Glutamatergic neuron (in vitro differentiated cells): ENCODE measurements at regions not wholly inside any gene's neighbourhood (a gene's known extent, or its start where the extent isn't known, plus 50 kb on each side); places are given as distances from the start of the nearest gene placed in this dataset.

ENCODE experiments used
- DNase-seq: peaks from one replicate; pipeline ENCODE4 v3.0.0; 2022
- H3K27ac Mint-ChIP-seq: one replicate; pipeline ENCODE4 v1.8.0; 2020; ENCODE audit warnings: mild to moderate bottlenecking, mixed read lengths, inconsistent platforms; ENCODE audit not compliant: unreplicated experiment
- H3K27me3 Mint-ChIP-seq: one replicate; pipeline ENCODE4 v1.8.0; 2020; ENCODE audit warnings: mild to moderate bottlenecking, moderate library complexity, mixed read lengths, inconsistent platforms; ENCODE audit not compliant: unreplicated experiment
- H3K36me3 Mint-ChIP-seq: one replicate; pipeline ENCODE4 v1.8.0; 2020; ENCODE audit warnings: mild to moderate bottlenecking, mixed read lengths, inconsistent platforms; ENCODE audit not compliant: unreplicated experiment
- H3K4me1 Mint-ChIP-seq: one replicate; pipeline ENCODE4 v1.8.0; 2020; ENCODE audit warnings: mild to moderate bottlenecking, low read depth, mixed read lengths, inconsistent platforms; ENCODE audit not compliant: unreplicated experiment
- H3K4me3 Mint-ChIP-seq: one replicate; pipeline ENCODE4 v1.8.0; 2020; ENCODE audit warnings: mild to moderate bottlenecking, mixed read lengths, inconsistent platforms; ENCODE audit not compliant: unreplicated experiment
- H3K9me3 Mint-ChIP-seq: one replicate; pipeline ENCODE4 v1.8.0; 2020; ENCODE audit warnings: mild to moderate bottlenecking, moderate library complexity, mixed read lengths, inconsistent platforms; ENCODE audit not compliant: unreplicated experiment
- TF ChIP-seq, protein P1 (sequence below): fragments of 200-600 bp; sonication (generic); IDR thresholded peaks from one replicate; pipeline ENCODE4 v1.5.0; 2021; ENCODE audit not compliant: partially characterized antibody, unreplicated experiment

DNA sequence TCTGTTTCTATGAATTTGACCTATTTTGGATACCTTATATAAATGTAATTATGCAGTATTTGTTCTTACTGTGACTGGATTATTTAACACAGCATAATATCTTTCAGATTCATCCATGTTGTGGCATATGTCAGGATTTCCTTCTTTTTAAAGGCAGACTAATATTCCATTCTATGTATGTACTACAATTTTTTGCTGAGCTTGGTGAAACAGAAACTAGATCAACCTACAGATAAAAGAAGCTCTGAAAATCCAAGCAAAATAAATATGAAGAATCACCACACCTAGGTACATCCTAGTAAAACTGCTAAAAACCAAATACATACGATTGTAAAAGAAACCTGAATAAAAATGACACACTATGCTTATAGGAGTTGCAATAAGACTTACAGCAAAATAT lies 300.5 kb downstream of the HTR7 start:
- no peaks in the 10 kb centered on the region for H3K4me1 Mint-ChIP-seq
- no peak overlapping the region for H3K27ac Mint-ChIP-seq
- TF ChIP-seq, protein P1, sequence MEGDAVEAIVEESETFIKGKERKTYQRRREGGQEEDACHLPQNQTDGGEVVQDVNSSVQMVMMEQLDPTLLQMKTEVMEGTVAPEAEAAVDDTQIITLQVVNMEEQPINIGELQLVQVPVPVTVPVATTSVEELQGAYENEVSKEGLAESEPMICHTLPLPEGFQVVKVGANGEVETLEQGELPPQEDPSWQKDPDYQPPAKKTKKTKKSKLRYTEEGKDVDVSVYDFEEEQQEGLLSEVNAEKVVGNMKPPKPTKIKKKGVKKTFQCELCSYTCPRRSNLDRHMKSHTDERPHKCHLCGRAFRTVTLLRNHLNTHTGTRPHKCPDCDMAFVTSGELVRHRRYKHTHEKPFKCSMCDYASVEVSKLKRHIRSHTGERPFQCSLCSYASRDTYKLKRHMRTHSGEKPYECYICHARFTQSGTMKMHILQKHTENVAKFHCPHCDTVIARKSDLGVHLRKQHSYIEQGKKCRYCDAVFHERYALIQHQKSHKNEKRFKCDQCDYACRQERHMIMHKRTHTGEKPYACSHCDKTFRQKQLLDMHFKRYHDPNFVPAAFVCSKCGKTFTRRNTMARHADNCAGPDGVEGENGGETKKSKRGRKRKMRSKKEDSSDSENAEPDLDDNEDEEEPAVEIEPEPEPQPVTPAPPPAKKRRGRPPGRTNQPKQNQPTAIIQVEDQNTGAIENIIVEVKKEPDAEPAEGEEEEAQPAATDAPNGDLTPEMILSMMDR = no peak
- H3K36me3 Mint-ChIP-seq = no peaks in the 10 kb centered on the region
- no peak overlapping the region for H3K4me3 Mint-ChIP-seq
- no peaks in the 10 kb centered on the region for H3K9me3 Mint-ChIP-seq
- no peak for DNase-seq
- H3K27me3 Mint-ChIP-seq = no peaks in the 10 kb centered on the region

DNA sequence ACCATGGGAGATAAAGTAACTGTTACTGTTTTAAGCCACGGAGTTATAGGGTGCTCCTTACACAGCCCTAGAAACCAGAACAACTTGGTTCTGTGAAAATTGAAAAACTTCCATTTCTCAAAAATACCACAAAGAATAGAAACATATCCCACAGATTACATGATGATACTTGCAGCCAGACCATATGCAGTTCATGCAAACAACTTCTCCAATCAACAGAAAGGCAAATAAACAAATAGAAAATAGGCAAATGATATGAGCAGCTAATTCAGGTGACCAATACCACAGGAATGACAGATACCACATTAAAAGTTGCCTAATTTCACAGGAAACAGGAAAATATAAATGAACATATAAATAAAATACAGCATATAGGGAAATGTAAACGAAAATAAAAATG lies 297.5 kb downstream of the HTR7 start:
- no peaks in the 10 kb centered on the region for H3K4me1 Mint-ChIP-seq
- DNase-seq = no peak
- no peaks in the 10 kb centered on the region for H3K27me3 Mint-ChIP-seq
- H3K9me3 Mint-ChIP-seq = no peaks in the 10 kb centered on the region
- no peak overlapping the region for H3K4me3 Mint-ChIP-seq
- TF ChIP-seq, protein P1 = no peak
- no peaks in the 10 kb centered on the region for H3K36me3 Mint-ChIP-seq
- H3K27ac Mint-ChIP-seq = no peak overlapping the region

DNA sequence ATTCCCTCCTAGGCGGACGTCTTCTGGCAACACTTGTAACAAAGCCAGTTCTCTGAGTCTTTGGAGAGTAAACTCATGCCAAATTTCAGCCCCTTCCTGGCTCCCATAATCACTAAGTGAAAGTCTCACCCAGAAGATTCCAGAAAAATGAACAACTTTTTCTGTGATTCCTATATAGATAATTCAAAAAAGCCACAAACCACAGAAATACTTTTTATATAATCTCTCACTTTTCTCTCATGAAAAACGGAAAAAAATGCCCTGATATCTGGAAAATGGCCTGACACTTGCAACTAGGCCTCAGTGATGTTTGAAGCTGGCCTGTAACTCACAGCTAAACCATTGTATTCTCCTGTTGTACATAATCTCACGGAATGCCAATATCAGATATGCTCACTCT lies 296.2 kb downstream of the HTR7 start:
- H3K4me3 Mint-ChIP-seq = no peak overlapping the region
- H3K4me1 Mint-ChIP-seq = no peaks in the 10 kb centered on the region
- H3K9me3 Mint-ChIP-seq = no peaks in the 10 kb centered on the region
- H3K36me3 Mint-ChIP-seq = no peaks in the 10 kb centered on the region
- no peak for DNase-seq
- no peak overlapping the region for H3K27ac Mint-ChIP-seq
- H3K27me3 Mint-ChIP-seq = no peaks in the 10 kb centered on the region
- TF ChIP-seq, protein P1 = no peak

DNA sequence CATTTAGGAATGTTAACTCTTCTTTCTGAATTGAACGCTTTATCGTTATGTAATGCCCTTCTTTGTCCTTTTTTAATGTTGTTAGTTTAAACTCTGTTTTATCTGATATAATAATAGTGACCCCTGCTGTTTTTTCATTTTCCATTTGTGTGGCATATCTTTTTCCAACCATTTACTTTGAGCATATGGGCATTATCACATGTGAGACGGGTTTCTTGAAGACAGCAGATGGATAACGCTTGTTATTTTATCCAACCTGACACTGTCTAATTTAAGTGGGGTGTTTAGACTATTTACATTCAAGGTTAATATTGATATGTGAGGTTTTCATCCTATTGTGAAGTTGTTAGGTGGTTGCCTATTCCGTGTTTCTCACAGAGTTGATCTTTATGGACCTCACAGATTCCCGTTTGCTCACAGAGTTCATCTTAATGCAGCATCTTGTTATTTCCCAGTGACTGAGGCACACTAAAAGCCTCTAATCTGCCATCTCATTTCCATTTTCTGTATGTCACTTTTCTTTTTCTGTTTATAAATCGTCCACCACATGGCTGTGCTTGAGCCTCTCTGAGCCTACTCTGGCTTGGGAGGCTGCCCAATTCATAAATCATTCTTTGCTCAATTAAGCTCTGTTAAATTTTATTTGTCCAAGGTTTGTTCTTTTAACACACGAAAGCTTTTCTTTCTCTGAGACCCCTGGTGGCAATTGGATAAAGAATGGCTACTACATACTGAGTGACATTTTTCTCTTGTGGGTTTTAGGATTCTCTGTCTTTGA lies 286.2 kb downstream of the HTR7 start:
- no peaks in the 10 kb centered on the region for H3K4me1 Mint-ChIP-seq
- DNase-seq = no peak
- TF ChIP-seq, protein P1 = no peak
- H3K27me3 Mint-ChIP-seq = peaks cover 2% of the 10 kb centered on the region
- H3K9me3 Mint-ChIP-seq = peaks cover under 1% of the 10 kb centered on the region
- H3K36me3 Mint-ChIP-seq = no peaks in the 10 kb centered on the region
- no peak overlapping the region for H3K27ac Mint-ChIP-seq
- H3K4me3 Mint-ChIP-seq = no peak overlapping the region

DNA sequence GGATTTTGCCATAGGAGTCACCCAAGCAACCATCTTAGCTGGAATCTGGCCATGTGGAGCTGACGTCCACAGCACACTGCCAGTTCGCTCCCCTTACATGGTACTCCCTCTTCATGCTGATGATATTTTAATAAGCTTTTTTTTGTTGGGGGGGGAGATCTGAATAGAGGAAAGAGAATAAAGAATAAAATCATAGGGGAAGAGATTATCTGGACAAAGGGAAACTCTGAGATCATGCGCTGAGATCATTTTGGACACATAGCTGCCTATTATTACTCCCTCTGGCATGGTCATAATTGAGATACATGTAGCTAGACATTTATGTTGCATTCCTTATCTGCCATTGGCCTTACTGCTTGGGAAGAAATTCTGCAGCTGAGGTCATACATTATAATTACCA lies 282.7 kb downstream of the HTR7 start:
- no peaks in the 10 kb centered on the region for H3K4me1 Mint-ChIP-seq
- H3K36me3 Mint-ChIP-seq = no peaks in the 10 kb centered on the region
- TF ChIP-seq, protein P1 = no peak
- H3K9me3 Mint-ChIP-seq = peaks cover 2% of the 10 kb centered on the region
- DNase-seq = no peak
- H3K27ac Mint-ChIP-seq = no peak overlapping the region
- H3K4me3 Mint-ChIP-seq = no peak overlapping the region
- no peaks in the 10 kb centered on the region for H3K27me3 Mint-ChIP-seq
